HEK293 (cell line): ENCODE measurements at regions not wholly inside any gene's neighbourhood (a gene's known extent, or its start where the extent isn't known, plus 50 kb on each side); places are given as distances from the start of the nearest gene placed in this dataset.

Experiments used
- CTCF ChIA-PET: fragments of 350-600 bp; formaldehyde crosslinking; extraction: SDS; loops from one replicate; lab custom pipeline; 2021; ENCODE audit warnings: antibody characterized with exemption; lab: Yijun Ruan, JAX
- POLR2A ChIA-PET: fragments of 300-600 bp; formaldehyde crosslinking; extraction: SDS; loops from one replicate; lab custom pipeline; 2020; ENCODE audit warnings: antibody characterized with exemption, inconsistent platforms; lab: Yijun Ruan, JAX
- H3K27ac ChIP-seq: fragments of 200-500 bp; sonication (Bioruptor generic); 2 replicates; pipeline ENCODE4 v1.5.1; 2014; ENCODE audit warnings: low read depth, low read length, control low read depth, inconsistent platforms; ENCODE audit errors: extremely low read depth
- H3K36me3 ChIP-seq, 2 experiments: fragments of 200-500 bp in 1 of 2; sonication (Bioruptor generic) in 1 of 2; 1 replicate in 1 of 2; 2 replicates in 1 of 2; pipeline ENCODE4 v1.5.1; 2014 to 2017; ENCODE audit warnings: inconsistent platforms in 2 of 2, low read length in 2 of 2; ENCODE audit not compliant: control insufficient read depth in 2 of 2, insufficient read depth in 1 of 2
- H3K4me1 ChIP-seq: fragments of 200-500 bp; sonication (Bioruptor generic); 2 replicates; pipeline ENCODE4 v1.5.1; 2014; ENCODE audit warnings: mild to moderate bottlenecking, low read length, inconsistent platforms; ENCODE audit not compliant: control insufficient read depth, insufficient read depth
- H3K4me3 ChIP-seq: 2 replicates; pipeline ENCODE4 v1.5.1; 2011; ENCODE audit warnings: low read depth, mild to moderate bottlenecking, control low read depth, low read length, moderate library complexity
- H3K9me3 ChIP-seq: fragments of 200-500 bp; sonication (Bioruptor generic); 2 replicates; pipeline ENCODE4 v1.5.1; 2014; ENCODE audit warnings: low read depth, low read length, inconsistent platforms; ENCODE audit not compliant: control insufficient read depth, insufficient read depth
- KLF10 ChIP-seq: fragments of 450-650 bp; IDR thresholded peaks from 2 replicates; pipeline ENCODE4 v1.5.1; 2018; ENCODE audit warnings: missing biosample characterization, mild to moderate bottlenecking, missing genetic modification characterization
- MEIS1 ChIP-seq: sonication (generic); formaldehyde crosslinking; IDR thresholded peaks from 2 replicates; pipeline ENCODE4 v1.8.1; 2022; ENCODE audit warnings: missing genetic modification reagents, mild to moderate bottlenecking, borderline replicate concordance
- MYNN ChIP-seq: fragments of 450-650 bp; formaldehyde crosslinking; IDR thresholded peaks from 2 replicates; pipeline ENCODE4 v1.5.1; 2016; ENCODE audit warnings: missing biosample characterization, missing genetic modification characterization, borderline replicate concordance
- REPIN1 ChIP-seq: fragments of 450-650 bp; formaldehyde crosslinking; IDR thresholded peaks from 2 replicates; pipeline ENCODE4 v1.5.1; 2017; ENCODE audit warnings: missing biosample characterization, missing genetic modification characterization, low read depth
- SALL2 ChIP-seq: fragments of 450-650 bp; formaldehyde crosslinking; IDR thresholded peaks from 2 replicates; pipeline ENCODE4 v1.5.0; 2017; ENCODE audit warnings: missing biosample characterization, mild to moderate bottlenecking, missing genetic modification characterization, borderline replicate concordance
- SCRT1 ChIP-seq: fragments of 450-650 bp; formaldehyde crosslinking; IDR thresholded peaks from 2 replicates; pipeline ENCODE4 v1.5.1; 2016; ENCODE audit warnings: missing biosample characterization, missing genetic modification characterization, borderline replicate concordance
- ZBTB17 ChIP-seq: fragments of 450-650 bp; formaldehyde crosslinking; IDR thresholded peaks from 2 replicates; pipeline ENCODE4 v1.5.1; 2016; ENCODE audit warnings: missing biosample characterization, missing genetic modification characterization
- ZBTB20 ChIP-seq: fragments of 450-650 bp; formaldehyde crosslinking; IDR thresholded peaks from 2 replicates; pipeline ENCODE4 v1.5.1; 2016; ENCODE audit warnings: missing biosample characterization, missing genetic modification characterization
- ZFP41 ChIP-seq: fragments of 450-650 bp; formaldehyde crosslinking; IDR thresholded peaks from 2 replicates; pipeline ENCODE4 v1.5.1; 2016; ENCODE audit warnings: missing biosample characterization, missing genetic modification characterization, borderline replicate concordance
- ZNF175 ChIP-seq: fragments of 450-650 bp; formaldehyde crosslinking; IDR thresholded peaks from 2 replicates; pipeline ENCODE4 v1.5.1; 2016; ENCODE audit warnings: missing biosample characterization, missing genetic modification characterization
- ZNF510 ChIP-seq: fragments of 450-650 bp; formaldehyde crosslinking; IDR thresholded peaks from 2 replicates; pipeline ENCODE4 v1.5.1; 2018; ENCODE audit warnings: mild to moderate bottlenecking, missing genetic modification characterization, missing biosample characterization; ENCODE audit not compliant: insufficient replicate concordance
- ZNF521 ChIP-seq: fragments of 450-650 bp; formaldehyde crosslinking; IDR thresholded peaks from 2 replicates; pipeline ENCODE4 v1.5.1; 2017; ENCODE audit warnings: missing biosample characterization, mild to moderate bottlenecking, missing genetic modification characterization
- ZNF585B ChIP-seq: fragments of 450-650 bp; formaldehyde crosslinking; IDR thresholded peaks from 2 replicates; pipeline ENCODE4 v1.5.1; 2016; ENCODE audit warnings: missing biosample characterization, missing genetic modification characterization
- ZNF837 ChIP-seq: fragments of 450-650 bp; formaldehyde crosslinking; IDR thresholded peaks from 2 replicates; pipeline ENCODE4 v1.5.1; 2016; ENCODE audit warnings: missing biosample characterization, missing genetic modification characterization
- TF ChIP-seq, protein P1 (sequence below): fragments of 450-650 bp; formaldehyde crosslinking; IDR thresholded peaks from 2 replicates; pipeline ENCODE4 v1.5.1; 2017; ENCODE audit warnings: missing biosample characterization, missing genetic modification characterization
- TF ChIP-seq, protein P2 (sequence below): fragments of 450-650 bp; formaldehyde crosslinking; IDR thresholded peaks from 2 replicates; pipeline ENCODE4 v1.5.1; 2016; ENCODE audit warnings: missing biosample characterization, missing genetic modification characterization, borderline replicate concordance
- TF ChIP-seq, protein P3 (sequence below): fragments of 450-650 bp; formaldehyde crosslinking; IDR thresholded peaks from 2 replicates; pipeline ENCODE4 v1.5.1; 2016; ENCODE audit warnings: missing biosample characterization, missing genetic modification characterization
- TF ChIP-seq, protein P4 (sequence below): fragments of 450-650 bp; formaldehyde crosslinking; IDR thresholded peaks from 2 replicates; pipeline ENCODE4 v1.5.1; 2016; ENCODE audit warnings: missing biosample characterization, missing genetic modification characterization, borderline replicate concordance

DNA sequence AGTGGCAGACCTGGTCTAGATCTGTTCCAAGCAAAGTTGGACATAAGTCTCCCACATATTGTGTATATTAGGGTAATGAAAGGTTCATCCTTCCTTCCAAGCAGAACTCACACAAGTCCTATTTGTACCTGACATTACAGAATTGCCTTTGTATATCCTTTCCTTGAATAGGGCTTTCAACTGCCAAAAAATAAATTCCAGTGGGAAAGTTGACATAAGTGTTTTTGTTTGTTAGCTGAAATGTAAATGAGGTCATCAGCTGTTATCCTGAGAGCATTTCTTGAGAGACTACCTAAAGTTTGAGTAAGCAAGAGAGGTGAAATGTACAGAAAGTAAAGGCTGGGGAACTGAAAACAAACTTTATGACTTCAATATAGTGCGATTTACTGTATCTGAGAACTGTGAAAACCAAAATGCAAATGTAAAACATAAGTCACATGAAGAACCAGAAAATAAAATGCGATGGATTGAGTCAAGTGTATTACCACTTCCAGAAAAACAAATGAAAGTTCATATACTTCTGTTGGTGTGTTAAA lies 527.3 kb upstream of the SEMA3D start:
- no peaks in the 10 kb centered on the region for H3K36me3 ChIP-seq
- H3K9me3 ChIP-seq, result no peaks in the 10 kb centered on the region
- H3K4me3 ChIP-seq, result no peak overlapping the region
- no peaks in the 10 kb centered on the region; the same call in 1 of the 2 replicates for H3K4me1 ChIP-seq
- no peak overlapping the region for H3K27ac ChIP-seq
- TF ChIP-seq MEIS1, result no peak
- no peak for TF ChIP-seq KLF10
- TF ChIP-seq, protein P1, sequence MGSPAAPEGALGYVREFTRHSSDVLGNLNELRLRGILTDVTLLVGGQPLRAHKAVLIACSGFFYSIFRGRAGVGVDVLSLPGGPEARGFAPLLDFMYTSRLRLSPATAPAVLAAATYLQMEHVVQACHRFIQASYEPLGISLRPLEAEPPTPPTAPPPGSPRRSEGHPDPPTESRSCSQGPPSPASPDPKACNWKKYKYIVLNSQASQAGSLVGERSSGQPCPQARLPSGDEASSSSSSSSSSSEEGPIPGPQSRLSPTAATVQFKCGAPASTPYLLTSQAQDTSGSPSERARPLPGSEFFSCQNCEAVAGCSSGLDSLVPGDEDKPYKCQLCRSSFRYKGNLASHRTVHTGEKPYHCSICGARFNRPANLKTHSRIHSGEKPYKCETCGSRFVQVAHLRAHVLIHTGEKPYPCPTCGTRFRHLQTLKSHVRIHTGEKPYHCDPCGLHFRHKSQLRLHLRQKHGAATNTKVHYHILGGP (tag by site-specific recombination), result no peak
- no peak for TF ChIP-seq ZFP41 (tag by site-specific recombination)
- no peak for TF ChIP-seq ZNF585B (tag by site-specific recombination)
- no peak for TF ChIP-seq ZNF510 (tag by site-specific recombination)
- no peak for TF ChIP-seq ZBTB20 (tag by site-specific recombination)
- TF ChIP-seq, protein P2, sequence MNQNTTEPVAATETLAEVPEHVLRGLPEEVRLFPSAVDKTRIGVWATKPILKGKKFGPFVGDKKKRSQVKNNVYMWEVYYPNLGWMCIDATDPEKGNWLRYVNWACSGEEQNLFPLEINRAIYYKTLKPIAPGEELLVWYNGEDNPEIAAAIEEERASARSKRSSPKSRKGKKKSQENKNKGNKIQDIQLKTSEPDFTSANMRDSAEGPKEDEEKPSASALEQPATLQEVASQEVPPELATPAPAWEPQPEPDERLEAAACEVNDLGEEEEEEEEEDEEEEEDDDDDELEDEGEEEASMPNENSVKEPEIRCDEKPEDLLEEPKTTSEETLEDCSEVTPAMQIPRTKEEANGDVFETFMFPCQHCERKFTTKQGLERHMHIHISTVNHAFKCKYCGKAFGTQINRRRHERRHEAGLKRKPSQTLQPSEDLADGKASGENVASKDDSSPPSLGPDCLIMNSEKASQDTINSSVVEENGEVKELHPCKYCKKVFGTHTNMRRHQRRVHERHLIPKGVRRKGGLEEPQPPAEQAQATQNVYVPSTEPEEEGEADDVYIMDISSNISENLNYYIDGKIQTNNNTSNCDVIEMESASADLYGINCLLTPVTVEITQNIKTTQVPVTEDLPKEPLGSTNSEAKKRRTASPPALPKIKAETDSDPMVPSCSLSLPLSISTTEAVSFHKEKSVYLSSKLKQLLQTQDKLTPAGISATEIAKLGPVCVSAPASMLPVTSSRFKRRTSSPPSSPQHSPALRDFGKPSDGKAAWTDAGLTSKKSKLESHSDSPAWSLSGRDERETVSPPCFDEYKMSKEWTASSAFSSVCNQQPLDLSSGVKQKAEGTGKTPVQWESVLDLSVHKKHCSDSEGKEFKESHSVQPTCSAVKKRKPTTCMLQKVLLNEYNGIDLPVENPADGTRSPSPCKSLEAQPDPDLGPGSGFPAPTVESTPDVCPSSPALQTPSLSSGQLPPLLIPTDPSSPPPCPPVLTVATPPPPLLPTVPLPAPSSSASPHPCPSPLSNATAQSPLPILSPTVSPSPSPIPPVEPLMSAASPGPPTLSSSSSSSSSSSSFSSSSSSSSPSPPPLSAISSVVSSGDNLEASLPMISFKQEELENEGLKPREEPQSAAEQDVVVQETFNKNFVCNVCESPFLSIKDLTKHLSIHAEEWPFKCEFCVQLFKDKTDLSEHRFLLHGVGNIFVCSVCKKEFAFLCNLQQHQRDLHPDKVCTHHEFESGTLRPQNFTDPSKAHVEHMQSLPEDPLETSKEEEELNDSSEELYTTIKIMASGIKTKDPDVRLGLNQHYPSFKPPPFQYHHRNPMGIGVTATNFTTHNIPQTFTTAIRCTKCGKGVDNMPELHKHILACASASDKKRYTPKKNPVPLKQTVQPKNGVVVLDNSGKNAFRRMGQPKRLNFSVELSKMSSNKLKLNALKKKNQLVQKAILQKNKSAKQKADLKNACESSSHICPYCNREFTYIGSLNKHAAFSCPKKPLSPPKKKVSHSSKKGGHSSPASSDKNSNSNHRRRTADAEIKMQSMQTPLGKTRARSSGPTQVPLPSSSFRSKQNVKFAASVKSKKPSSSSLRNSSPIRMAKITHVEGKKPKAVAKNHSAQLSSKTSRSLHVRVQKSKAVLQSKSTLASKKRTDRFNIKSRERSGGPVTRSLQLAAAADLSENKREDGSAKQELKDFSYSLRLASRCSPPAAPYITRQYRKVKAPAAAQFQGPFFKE (tag by site-specific recombination), result no peak
- TF ChIP-seq SALL2 (tag by site-specific recombination), result no peak
- no peak for TF ChIP-seq SCRT1 (tag by site-specific recombination)
- no peak for TF ChIP-seq ZNF837 (tag by site-specific recombination)
- TF ChIP-seq ZNF175 (tag by site-specific recombination), result no peak
- no peak for TF ChIP-seq ZBTB17 (tag by site-specific recombination)
- no peak for TF ChIP-seq MYNN (tag by site-specific recombination)
- TF ChIP-seq, protein P3, sequence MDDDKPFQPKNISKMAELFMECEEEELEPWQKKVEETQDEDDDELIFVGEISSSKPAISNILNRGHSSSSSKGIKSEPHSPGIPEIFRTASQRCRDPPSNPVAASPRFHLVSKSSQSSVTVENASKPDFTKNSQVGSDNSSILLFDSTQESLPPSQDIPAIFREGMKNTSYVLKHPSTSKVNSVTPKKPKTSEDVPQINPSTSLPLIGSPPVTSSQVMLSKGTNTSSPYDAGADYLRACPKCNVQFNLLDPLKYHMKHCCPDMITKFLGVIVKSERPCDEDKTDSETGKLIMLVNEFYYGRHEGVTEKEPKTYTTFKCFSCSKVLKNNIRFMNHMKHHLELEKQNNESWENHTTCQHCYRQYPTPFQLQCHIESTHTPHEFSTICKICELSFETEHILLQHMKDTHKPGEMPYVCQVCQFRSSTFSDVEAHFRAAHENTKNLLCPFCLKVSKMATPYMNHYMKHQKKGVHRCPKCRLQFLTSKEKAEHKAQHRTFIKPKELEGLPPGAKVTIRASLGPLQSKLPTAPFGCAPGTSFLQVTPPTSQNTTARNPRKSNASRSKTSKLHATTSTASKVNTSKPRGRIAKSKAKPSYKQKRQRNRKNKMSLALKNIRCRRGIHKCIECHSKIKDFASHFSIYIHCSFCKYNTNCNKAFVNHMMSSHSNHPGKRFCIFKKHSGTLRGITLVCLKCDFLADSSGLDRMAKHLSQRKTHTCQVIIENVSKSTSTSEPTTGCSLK, result no peak
- no peak for TF ChIP-seq REPIN1 (tag by site-specific recombination)
- no peak for TF ChIP-seq ZNF521
- TF ChIP-seq, protein P4, sequence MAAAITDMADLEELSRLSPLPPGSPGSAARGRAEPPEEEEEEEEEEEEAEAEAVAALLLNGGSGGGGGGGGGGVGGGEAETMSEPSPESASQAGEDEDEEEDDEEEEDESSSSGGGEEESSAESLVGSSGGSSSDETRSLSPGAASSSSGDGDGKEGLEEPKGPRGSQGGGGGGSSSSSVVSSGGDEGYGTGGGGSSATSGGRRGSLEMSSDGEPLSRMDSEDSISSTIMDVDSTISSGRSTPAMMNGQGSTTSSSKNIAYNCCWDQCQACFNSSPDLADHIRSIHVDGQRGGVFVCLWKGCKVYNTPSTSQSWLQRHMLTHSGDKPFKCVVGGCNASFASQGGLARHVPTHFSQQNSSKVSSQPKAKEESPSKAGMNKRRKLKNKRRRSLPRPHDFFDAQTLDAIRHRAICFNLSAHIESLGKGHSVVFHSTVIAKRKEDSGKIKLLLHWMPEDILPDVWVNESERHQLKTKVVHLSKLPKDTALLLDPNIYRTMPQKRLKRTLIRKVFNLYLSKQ (tag by site-specific recombination), result no peak
- POLR2A ChIA-PET, result no interaction called here
- CTCF ChIA-PET, result interaction anchor here (0.6 to 0.7 kb wide), 2 partner anchors 18 to 73 kb away, joined by 3 to 4 read pairs; no protein-coding TSS in a partner anchor
